IPS DF 6.9 (cell line): ENCODE measurements at regions not wholly inside any gene's neighbourhood (a gene's known extent, or its start where the extent isn't known, plus 50 kb on each side); places are given as distances from the start of the nearest gene placed in this dataset.

Experiments used
- DNase-seq: peaks from one replicate; pipeline ENCODE4 v3.0.0-alpha.2; 2013; ENCODE audit warnings: low read depth, low spot score
- H3K27ac ChIP-seq: one replicate; pipeline ENCODE4 v1.5.1; 2013; ENCODE audit warnings: low read length, control low read depth
- H3K27me3 ChIP-seq: 2 replicates; pipeline ENCODE4 v1.6.1; 2013; ENCODE audit warnings: mild to moderate bottlenecking, low read length; ENCODE audit not compliant: control insufficient read depth, insufficient read depth
- H3K36me3 ChIP-seq: 2 replicates; pipeline ENCODE4 v1.6.1; 2013; ENCODE audit warnings: low read length; ENCODE audit not compliant: control insufficient read depth, insufficient read depth
- H3K4me1 ChIP-seq: 2 replicates; pipeline ENCODE4 v1.6.1; 2013; ENCODE audit warnings: low read length; ENCODE audit not compliant: control insufficient read depth, insufficient read depth
- H3K4me3 ChIP-seq: 2 replicates; pipeline ENCODE4 v1.5.1; 2013; ENCODE audit warnings: mild to moderate bottlenecking, low read length
- H3K9me3 ChIP-seq: 2 replicates; pipeline ENCODE4 v1.6.1; 2013; ENCODE audit warnings: low read length, inconsistent platforms; ENCODE audit not compliant: control insufficient read depth, insufficient read depth
- WGBS: extraction: QIAGEN DNeasy Blood & Tissue Kit; methylation state at CpG from one replicate; pipeline ENCODE4 v1.1.7; 2013; ENCODE audit warnings: mixed read lengths, missing lambda C conversion rate; ENCODE audit not compliant: insufficient read length, insufficient coverage; 5-methylcytosine and 5-hydroxymethylcytosine counted together

DNA sequence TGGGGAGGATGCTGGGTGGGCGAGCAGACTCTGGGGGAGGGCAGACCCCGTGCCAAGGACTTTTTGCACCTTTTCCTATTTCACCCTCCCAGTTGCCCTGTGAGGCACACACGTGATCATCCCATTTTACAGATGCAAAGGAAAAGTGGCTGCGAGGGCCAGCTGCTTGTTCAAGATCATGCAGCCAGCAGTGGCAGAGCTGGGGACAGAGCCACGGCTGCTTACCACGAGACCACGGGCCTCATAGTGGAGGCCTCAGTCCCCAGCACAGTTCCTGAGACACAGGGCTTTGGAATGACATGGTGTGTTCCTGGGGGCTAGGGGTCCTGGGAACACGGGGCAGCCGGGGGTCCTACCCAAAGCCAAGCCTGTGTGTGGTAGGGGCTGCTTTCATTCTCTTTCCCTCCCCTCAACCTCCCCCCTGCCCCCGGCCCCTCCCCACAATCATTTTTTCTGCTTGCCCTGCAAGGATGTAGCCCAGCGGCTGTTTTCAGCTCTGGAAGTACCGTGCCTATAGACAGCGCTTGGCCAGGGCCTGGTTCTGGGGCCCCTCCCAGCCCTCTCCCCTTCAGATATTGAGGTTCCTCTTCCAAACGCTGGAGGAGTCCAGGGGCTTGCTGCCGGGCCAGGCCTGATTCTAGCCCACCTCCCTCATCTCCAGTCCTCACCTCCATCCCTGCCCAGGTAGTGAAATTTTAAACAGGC lies 58.5 kb upstream of the IER5L start:
- WGBS = no CpG with 5 or more reads among the region's 15 CpGs
- no peak for DNase-seq
- Histone ChIP-seq H3K36me3 (no peaks in the 10 kb centered on the region; the same call in 1 of the 2 replicates), H3K4me3 (no peak overlapping the region), H3K9me3 (no peaks in the 10 kb centered on the region), H3K27ac (no peak overlapping the region), H3K4me1 (no peaks in the 10 kb centered on the region), H3K27me3 (no peaks in the 10 kb centered on the region)

DNA sequence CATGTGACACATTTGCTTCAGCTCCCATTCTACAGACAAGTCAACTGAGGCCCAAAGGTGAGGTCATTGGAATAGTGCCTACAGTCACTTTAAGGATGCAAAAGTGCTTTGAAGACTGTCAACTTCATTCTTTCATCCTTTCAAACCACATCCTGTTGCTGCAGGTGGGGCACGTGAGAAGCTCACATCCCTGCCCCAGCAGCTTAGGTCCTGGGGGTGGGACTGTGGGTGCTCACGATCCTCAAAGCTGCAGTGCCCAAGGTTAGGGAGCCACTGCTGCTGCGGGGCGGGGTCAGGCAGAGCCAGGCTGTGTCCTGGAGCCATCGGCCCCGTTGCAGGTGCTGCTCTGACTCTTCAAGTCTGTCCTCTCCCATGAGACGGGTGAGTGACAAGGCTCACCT lies 57.9 kb upstream of the IER5L start:
- no peaks in the 10 kb centered on the region for H3K9me3 ChIP-seq

DNA sequence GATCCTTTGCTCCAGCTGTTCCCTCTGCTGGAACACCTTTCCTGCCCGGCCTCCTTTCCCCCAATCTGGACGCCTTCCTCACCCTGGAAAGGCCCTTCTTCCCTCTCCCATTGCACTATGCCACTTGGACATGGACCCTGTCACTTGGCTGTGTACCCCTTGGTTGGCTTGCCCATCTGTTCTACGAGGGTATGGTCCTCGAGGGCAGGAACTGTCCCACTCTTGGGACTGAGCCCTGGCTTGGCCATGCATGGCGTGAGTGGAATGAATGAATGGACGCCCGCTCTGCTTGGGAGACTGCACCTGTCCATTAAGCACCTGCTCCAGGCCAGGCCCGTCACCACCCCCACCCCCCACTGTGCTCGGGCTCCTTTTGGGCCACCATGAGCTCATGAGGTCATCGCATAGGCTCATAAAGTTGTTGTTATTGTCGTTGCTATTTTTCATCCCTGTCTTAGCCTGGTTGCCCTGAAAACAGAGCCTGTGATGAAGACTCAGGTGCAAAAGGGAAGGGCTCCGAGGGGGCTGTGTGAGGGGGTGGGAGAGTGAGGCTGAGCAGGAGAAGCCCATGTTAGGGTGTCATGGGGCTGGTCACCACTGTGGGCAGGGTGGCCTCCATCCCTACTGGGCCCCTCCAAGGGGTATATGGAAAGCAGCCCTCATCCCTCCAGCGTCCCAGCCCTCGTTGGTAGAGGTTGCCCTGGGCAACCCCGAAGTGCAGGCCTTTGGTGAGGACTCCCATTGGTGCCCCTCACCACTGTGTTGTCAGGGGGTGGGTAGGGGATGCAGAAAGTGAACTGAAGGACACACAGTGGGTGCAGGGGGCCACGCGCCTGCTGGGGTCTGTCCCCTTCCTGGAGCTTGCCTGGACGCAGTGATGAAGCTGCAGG lies 57.2 kb upstream of the IER5L start:
- no CpG with 5 or more reads among the region's 18 CpGs for WGBS
- DNase-seq = no peak
- no peaks in the 10 kb centered on the region; the same call in 1 of the 2 replicates for H3K36me3 ChIP-seq
- H3K4me3 ChIP-seq = no peak overlapping the region
- H3K27ac ChIP-seq = no peak overlapping the region
- H3K27me3 ChIP-seq = no peaks in the 10 kb centered on the region
- no peaks in the 10 kb centered on the region for H3K9me3 ChIP-seq
- no peaks in the 10 kb centered on the region for H3K4me1 ChIP-seq

More for the DNA sequence above, 57.9 kb upstream of the IER5L start:
- DNase-seq = no peak
- H3K4me3 ChIP-seq = no peak overlapping the region
- no peaks in the 10 kb centered on the region; the same call in 1 of the 2 replicates for H3K36me3 ChIP-seq
- no peaks in the 10 kb centered on the region for H3K27me3 ChIP-seq
- no peak overlapping the region for H3K27ac ChIP-seq
- no peaks in the 10 kb centered on the region for H3K4me1 ChIP-seq
- WGBS = no CpG with 5 or more reads among the region's 7 CpGs

DNA sequence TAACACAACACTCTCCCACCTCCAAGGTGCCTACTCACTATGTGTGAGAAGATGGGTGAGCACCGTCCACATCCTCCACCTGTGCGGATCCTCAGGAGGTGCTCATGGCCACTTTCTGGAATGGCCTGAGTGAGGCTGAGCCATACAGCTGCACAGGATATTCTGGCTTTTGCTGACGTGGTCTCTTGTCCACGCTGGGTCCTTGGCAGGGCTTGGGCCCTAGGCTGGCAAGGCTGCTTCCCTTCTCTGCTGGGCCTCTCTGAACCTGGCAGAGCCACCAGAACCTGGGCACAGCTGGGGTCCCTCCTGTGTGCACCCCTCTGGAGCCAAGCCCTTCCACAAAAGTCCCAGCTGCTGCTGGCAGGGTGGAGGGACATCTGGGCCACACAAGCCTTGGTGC lies 56.4 kb upstream of the IER5L start:
- Histone ChIP-seq H3K4me1 (no peaks in the 10 kb centered on the region), H3K4me3 (no peak overlapping the region), H3K27me3 (no peaks in the 10 kb centered on the region), H3K9me3 (no peaks in the 10 kb centered on the region), H3K36me3 (no peaks in the 10 kb centered on the region; the same call in 1 of the 2 replicates), H3K27ac (no peak overlapping the region)
- no peak for DNase-seq
- no CpG with 5 or more reads among the region's 4 CpGs for WGBS

DNA sequence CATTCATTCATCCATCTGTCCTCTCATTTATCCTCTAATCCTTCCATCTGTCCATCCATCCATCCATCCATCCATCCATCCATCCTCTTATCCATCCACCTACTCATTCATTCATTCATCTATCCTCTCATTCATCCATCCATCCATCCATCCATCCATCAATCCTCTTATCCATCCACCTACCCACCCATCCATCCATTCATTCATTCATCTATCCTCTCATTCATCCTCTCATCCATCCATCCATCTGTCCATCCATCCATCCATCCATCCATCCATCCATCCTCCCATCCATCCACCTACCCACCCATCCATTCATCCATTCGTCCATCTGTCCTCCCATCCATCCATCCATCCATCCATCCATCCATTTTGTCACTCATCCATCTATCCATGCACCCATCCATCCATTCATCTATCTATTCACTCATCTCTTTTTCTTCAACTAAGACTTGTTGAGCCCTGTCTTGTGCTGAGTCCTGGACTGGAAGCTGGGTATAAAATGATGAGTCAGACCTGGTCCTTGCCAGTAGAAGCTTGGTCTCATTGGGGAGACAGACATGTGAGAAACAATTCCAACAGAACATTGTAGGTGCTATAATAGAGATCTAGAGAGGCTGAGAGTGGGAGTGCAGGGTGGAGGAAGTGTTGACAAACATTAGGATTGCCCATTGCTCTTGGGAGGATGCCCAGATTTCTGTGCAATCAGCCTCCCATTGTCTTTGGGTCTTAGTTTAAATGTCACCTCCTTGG lies 55.0 kb upstream of the IER5L start:
- Histone ChIP-seq H3K27me3 (no peaks in the 10 kb centered on the region), H3K4me1 (no peaks in the 10 kb centered on the region), H3K4me3 (no peak overlapping the region), H3K9me3 (no peaks in the 10 kb centered on the region), H3K27ac (no peak overlapping the region), H3K36me3 (no peaks in the 10 kb centered on the region; the same call in 1 of the 2 replicates)
- no CpG with 5 or more reads among the region's 1 CpG for WGBS
- no peak for DNase-seq

DNA sequence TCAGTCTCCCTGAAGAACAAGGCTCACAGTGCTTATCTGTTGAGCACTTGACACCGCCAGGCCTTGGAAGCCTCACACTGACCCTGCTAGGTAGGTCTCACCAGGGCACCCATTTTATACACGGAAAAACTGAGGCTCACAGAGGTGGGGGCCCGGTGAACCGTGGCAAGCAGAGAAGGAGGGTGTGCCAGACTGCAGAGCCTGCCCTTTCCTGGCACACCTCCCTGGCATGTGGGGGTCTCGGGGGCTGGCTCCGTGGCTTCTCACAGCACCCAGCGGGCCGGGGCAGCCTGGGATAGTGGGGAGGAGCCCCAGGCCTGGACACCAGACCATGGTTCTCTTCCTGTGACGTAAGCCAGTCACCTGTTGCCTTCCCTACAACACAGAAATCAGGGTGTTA lies 53.7 kb upstream of the IER5L start:
- H3K36me3 ChIP-seq = no peaks in the 10 kb centered on the region; the same call in 1 of the 2 replicates
- H3K27ac ChIP-seq = no peak overlapping the region
- WGBS = no CpG with 5 or more reads among the region's 9 CpGs
- no peak for DNase-seq
- no peaks in the 10 kb centered on the region for H3K27me3 ChIP-seq
- no peaks in the 10 kb centered on the region for H3K9me3 ChIP-seq
- no peaks in the 10 kb centered on the region for H3K4me1 ChIP-seq
- H3K4me3 ChIP-seq = no peak overlapping the region

DNA sequence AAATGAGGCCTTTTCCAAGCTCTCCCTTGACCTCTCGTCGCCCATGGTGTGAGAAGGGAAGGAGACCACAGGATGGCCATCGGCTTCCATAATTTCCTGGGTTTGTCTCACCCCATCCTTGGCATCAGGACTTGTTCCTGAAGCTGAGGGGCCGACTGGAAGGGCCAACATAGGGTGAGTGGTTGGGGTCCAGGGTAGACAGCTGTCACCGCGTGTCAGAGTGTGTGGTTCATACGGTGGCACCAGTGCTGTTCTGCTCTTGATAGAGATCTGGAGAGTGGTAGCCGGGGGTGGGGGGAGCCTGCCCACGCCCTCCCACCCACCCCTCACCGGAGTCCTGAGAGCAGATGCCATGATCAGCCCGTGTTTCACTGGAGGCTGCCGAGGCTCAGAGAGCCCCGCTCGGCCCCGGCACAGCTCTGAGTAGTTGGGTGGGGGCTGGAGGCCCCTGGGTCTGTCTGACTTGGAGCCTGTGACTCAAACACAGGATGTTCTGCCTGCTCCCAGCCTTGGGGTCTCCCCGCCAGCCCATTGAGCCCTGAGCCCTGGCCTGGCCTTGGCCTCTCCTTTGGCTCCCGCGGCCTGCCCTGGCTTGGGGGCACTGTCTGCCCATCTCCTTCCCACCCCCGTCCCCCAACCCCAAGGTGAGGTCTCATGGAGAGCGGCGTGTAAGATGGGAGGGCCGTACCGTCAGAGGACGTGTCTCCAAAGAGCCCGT lies 53.1 kb upstream of the IER5L start:
- WGBS = no CpG with 5 or more reads among the region's 25 CpGs

DNA sequence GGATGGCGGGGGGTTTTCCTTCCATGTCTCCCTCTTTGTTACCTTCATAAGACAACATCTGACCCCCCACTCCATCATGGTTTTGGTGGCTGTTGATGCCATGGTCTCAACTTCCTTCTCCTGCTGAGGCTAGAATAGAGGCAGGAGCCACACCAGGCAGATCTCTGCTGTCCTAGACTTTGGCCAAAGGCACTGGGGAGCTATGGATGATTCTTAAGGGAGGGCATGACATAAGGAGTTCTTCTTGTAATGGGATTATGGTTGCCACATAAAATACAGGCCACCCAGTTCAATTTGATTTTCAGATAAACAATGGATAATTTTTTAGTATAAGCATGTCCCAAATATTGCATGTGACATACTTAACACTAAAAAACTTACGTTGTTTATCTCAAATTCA lies 52.2 kb upstream of the IER5L start:
- no peak overlapping the region for H3K27ac ChIP-seq
- no peaks in the 10 kb centered on the region for H3K27me3 ChIP-seq
- no peaks in the 10 kb centered on the region for H3K9me3 ChIP-seq
- no peaks in the 10 kb centered on the region; the same call in 1 of the 2 replicates for H3K4me1 ChIP-seq
- WGBS = no CpG with 5 or more reads among the region's 2 CpGs
- no peak overlapping the region for H3K4me3 ChIP-seq
- DNase-seq = no peak
- no peaks in the 10 kb centered on the region for H3K36me3 ChIP-seq

More for the DNA sequence above, 53.1 kb upstream of the IER5L start:
- H3K4me1 ChIP-seq = no peaks in the 10 kb centered on the region; the same call in 1 of the 2 replicates
- H3K36me3 ChIP-seq = no peaks in the 10 kb centered on the region; the same call in 1 of the 2 replicates
- no peaks in the 10 kb centered on the region for H3K9me3 ChIP-seq
- H3K27ac ChIP-seq = no peak overlapping the region
- H3K4me3 ChIP-seq = no peak overlapping the region
- no peaks in the 10 kb centered on the region for H3K27me3 ChIP-seq
- DNase-seq = no peak
